ENCODE measurements at regions not wholly inside any gene's neighbourhood (a gene's known extent, or its start where the extent isn't known, plus 50 kb on each side); places are given as distances from the start of the nearest gene placed in this dataset.
"Not testable (repeated sequence)": the region's sequence is repeated elsewhere in the genome, so short reads cannot be mapped to it uniquely, and the experiment has no call there.

- WGBS, 2 experiments (ENCODE audit: insufficient coverage in 2 of 2), result 100% methylated on average over 1 to 2 of the region's 5 CpGs
- Histone ChIP-seq H3K9me3 (ENCODE audit: control insufficient read depth, low read length) (no peaks in the 10 kb centered on the region), H3K4me1 (ENCODE audit: control insufficient read depth, insufficient read depth, low read length, poor library complexity, severe bottlenecking) (no peaks in the 10 kb centered on the region)
These were observed 111.6 kb downstream of the SREK1 start for GRCh38 chr5:66255714-66256113.

DNA sequence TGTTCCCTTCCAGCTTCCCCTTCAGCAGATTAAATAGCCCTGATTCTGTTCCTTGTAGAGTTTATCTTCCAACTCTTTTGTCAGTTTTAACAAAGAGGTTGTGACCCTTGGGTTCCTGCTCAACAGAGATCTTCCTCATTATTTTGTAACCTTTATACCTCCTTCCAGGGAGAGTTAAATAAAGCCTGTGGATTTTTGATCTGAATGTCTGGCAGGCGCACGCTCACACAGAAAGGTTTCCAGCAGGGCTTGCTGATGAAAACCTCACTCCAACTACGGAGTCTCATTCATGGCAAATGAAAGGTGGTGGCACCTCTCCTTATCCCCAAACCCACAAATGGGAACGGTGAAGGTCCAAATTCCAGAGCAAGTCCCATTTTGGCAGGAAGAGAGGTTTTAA, 129.0 kb downstream of the SREK1 start:
- no peak overlapping the region for H3K27ac ChIP-seq (ENCODE audit: low read depth, low read length, severe bottlenecking)
- no peaks in the 10 kb centered on the region for H3K4me1 ChIP-seq (ENCODE audit: control insufficient read depth, insufficient read depth, low read length, poor library complexity, severe bottlenecking)
- WGBS, 2 experiments (ENCODE audit: insufficient coverage in 2 of 2), result 75% methylated on average over 1 of the region's 4 CpGs; no CpG with 5 or more reads in 1 of the 2 experiments
- no peaks in the 10 kb centered on the region for H3K9me3 ChIP-seq (ENCODE audit: control insufficient read depth, low read length)
- H3K36me3 ChIP-seq (ENCODE audit: control insufficient read depth, insufficient read depth, low read length), result no peaks in the 10 kb centered on the region
- no peak overlapping the region for H3K4me3 ChIP-seq (ENCODE audit: extremely low read depth, insufficient read depth, low read length, poor library complexity, severe bottlenecking)

More at GRCh38 chr5:66255714-66256113, 111.6 kb downstream of the SREK1 start:
- no peak overlapping the region for H3K4me3 ChIP-seq (ENCODE audit: extremely low read depth, insufficient read depth, low read length, poor library complexity, severe bottlenecking)
- H3K27ac ChIP-seq (ENCODE audit: low read depth, low read length, severe bottlenecking), result no peak overlapping the region
- no peaks in the 10 kb centered on the region for H3K36me3 ChIP-seq (ENCODE audit: control insufficient read depth, insufficient read depth, low read length)

DNA sequence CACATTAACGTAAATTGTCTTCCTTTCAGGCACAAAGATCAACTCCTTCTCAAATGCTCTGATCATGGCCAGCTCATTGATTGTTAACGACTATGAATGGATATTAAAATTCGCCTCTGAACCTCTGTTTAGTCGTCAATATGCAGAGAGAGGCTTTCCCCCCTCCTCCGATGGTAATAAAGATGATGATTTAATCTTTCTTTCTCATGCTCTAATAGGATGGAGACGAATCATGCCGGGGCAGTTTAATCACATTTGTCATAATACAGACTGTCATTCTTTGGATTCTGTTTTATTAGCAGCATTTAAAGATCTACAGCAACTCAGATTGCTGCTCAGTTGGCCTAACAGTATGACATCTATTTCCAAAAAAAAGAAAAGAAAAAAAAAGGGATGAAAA, 132.9 kb downstream of the SREK1 start:
- WGBS, 2 experiments (ENCODE audit: insufficient coverage in 2 of 2), result 73 to 94% methylated on average over 2 of the region's 7 CpGs
- Histone ChIP-seq H3K9me3 (ENCODE audit: control insufficient read depth, low read length) (no peaks in the 10 kb centered on the region), H3K4me3 (ENCODE audit: extremely low read depth, insufficient read depth, low read length, poor library complexity, severe bottlenecking) (no peak overlapping the region), H3K4me1 (ENCODE audit: control insufficient read depth, insufficient read depth, low read length, poor library complexity, severe bottlenecking) (no peaks in the 10 kb centered on the region), H3K36me3 (ENCODE audit: control insufficient read depth, insufficient read depth, low read length) (no peaks in the 10 kb centered on the region), H3K27ac (ENCODE audit: low read depth, low read length, severe bottlenecking) (no peak overlapping the region)

GRCh38 chr5:66277981-66278380, 133.9 kb downstream of the SREK1 start:
- Histone ChIP-seq H3K4me1 (ENCODE audit: control insufficient read depth, insufficient read depth, low read length, poor library complexity, severe bottlenecking) (no peaks in the 10 kb centered on the region), H3K36me3 (ENCODE audit: control insufficient read depth, insufficient read depth, low read length) (no peaks in the 10 kb centered on the region), H3K9me3 (ENCODE audit: control insufficient read depth, low read length) (no peaks in the 10 kb centered on the region), H3K27ac (ENCODE audit: low read depth, low read length, severe bottlenecking) (no peak overlapping the region), H3K4me3 (ENCODE audit: extremely low read depth, insufficient read depth, low read length, poor library complexity, severe bottlenecking) (no peak overlapping the region)
- 86 to 96% methylated on average over 1 to 2 of the region's 2 CpGs for WGBS, 2 experiments (ENCODE audit: insufficient coverage in 2 of 2)

- Histone ChIP-seq H3K27ac (ENCODE audit: low read depth, low read length, severe bottlenecking) (no peak overlapping the region), H3K4me3 (ENCODE audit: extremely low read depth, insufficient read depth, low read length, poor library complexity, severe bottlenecking) (no peak overlapping the region)
- WGBS, 2 experiments (ENCODE audit: insufficient coverage in 2 of 2), result 76 to 87% methylated on average over 3 to 4 of the region's 4 CpGs
These were observed 137.2 kb downstream of the SREK1 start for GRCh38 chr5:66281294-66281693.

GRCh38 chr5:66284588-66285342, 140.7 kb downstream of the SREK1 start:
- no peak overlapping the region for H3K4me3 ChIP-seq (ENCODE audit: extremely low read depth, insufficient read depth, low read length, poor library complexity, severe bottlenecking)
- no peak overlapping the region for H3K27ac ChIP-seq (ENCODE audit: low read depth, low read length, severe bottlenecking)
- no peaks in the 10 kb centered on the region for H3K4me1 ChIP-seq (ENCODE audit: control insufficient read depth, insufficient read depth, low read length, poor library complexity, severe bottlenecking)
- H3K9me3 ChIP-seq (ENCODE audit: control insufficient read depth, low read length), result no peaks in the 10 kb centered on the region
- 71 to 89% methylated on average over 1 to 2 of the region's 2 CpGs for WGBS, 2 experiments (ENCODE audit: insufficient coverage in 2 of 2)
- no peaks in the 10 kb centered on the region for H3K36me3 ChIP-seq (ENCODE audit: control insufficient read depth, insufficient read depth, low read length)

More at GRCh38 chr5:66281294-66281693, 137.2 kb downstream of the SREK1 start:
- H3K9me3 ChIP-seq (ENCODE audit: control insufficient read depth, low read length), result no peaks in the 10 kb centered on the region
- no peaks in the 10 kb centered on the region for H3K36me3 ChIP-seq (ENCODE audit: control insufficient read depth, insufficient read depth, low read length)
- H3K4me1 ChIP-seq (ENCODE audit: control insufficient read depth, insufficient read depth, low read length, poor library complexity, severe bottlenecking), result no peaks in the 10 kb centered on the region

- WGBS, 2 experiments (ENCODE audit: insufficient coverage in 2 of 2), result 89 to 100% methylated on average over 2 of the region's 3 CpGs
- H3K4me3 ChIP-seq (ENCODE audit: extremely low read depth, insufficient read depth, low read length, poor library complexity, severe bottlenecking), result no peak overlapping the region
- no peak overlapping the region for H3K27ac ChIP-seq (ENCODE audit: low read depth, low read length, severe bottlenecking)
- H3K36me3 ChIP-seq (ENCODE audit: control insufficient read depth, insufficient read depth, low read length), result no peaks in the 10 kb centered on the region
- no peaks in the 10 kb centered on the region for H3K4me1 ChIP-seq (ENCODE audit: control insufficient read depth, insufficient read depth, low read length, poor library complexity, severe bottlenecking)
- no peaks in the 10 kb centered on the region for H3K9me3 ChIP-seq (ENCODE audit: control insufficient read depth, low read length)
These were observed 141.3 kb downstream of the SREK1 start for GRCh38 chr5:66285343-66285922.

- Histone ChIP-seq H3K36me3 (ENCODE audit: control insufficient read depth, insufficient read depth, low read length) (no peaks in the 10 kb centered on the region), H3K9me3 (ENCODE audit: control insufficient read depth, low read length) (no peaks in the 10 kb centered on the region), H3K4me1 (ENCODE audit: control insufficient read depth, insufficient read depth, low read length, poor library complexity, severe bottlenecking) (no peaks in the 10 kb centered on the region), H3K4me3 (ENCODE audit: extremely low read depth, insufficient read depth, low read length, poor library complexity, severe bottlenecking) (no peak overlapping the region), H3K27ac (ENCODE audit: low read depth, low read length, severe bottlenecking) (no peak overlapping the region)
- WGBS, 2 experiments (ENCODE audit: insufficient coverage in 2 of 2), result 90 to 100% methylated on average over 1 of the region's 1 CpG
These were observed 147.7 kb downstream of the SREK1 start for GRCh38 chr5:66291771-66292170.

DNA sequence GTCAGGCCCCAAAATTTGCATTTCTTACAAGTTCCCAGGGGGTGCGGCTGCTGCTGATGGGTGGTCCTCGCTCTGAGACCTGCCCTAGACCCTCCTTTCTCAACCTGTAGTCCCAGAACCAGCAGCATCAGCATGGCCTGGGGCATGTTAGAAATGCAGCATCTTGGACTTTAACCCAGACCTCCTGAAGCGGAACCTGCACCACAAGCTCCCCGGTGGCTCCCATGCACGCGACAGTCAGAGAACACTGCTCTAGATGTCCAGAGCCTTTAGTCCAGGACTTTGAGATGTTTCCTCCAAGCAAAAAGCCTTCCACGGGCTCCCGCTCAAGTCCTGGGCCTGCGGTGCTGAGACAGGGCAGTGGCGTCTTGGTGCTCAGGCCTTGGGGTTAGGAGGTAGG, 149.8 kb downstream of the SREK1 start:
- not testable (repeated sequence) for H3K27ac ChIP-seq (ENCODE audit: low read depth, low read length, severe bottlenecking); H3K4me1 ChIP-seq (ENCODE audit: control insufficient read depth, insufficient read depth, low read length, poor library complexity, severe bottlenecking); H3K36me3 ChIP-seq (ENCODE audit: control insufficient read depth, insufficient read depth, low read length); H3K4me3 ChIP-seq (ENCODE audit: extremely low read depth, insufficient read depth, low read length, poor library complexity, severe bottlenecking); H3K9me3 ChIP-seq (ENCODE audit: control insufficient read depth, low read length)
- WGBS, 2 experiments (ENCODE audit: insufficient coverage in 2 of 2), result 88 to 92% methylated on average over 7 to 8 of the region's 10 CpGs

- Histone ChIP-seq H3K9me3 (ENCODE audit: control insufficient read depth, low read length) (no peaks in the 10 kb centered on the region), H3K4me1 (ENCODE audit: control insufficient read depth, insufficient read depth, low read length, poor library complexity, severe bottlenecking) (no peaks in the 10 kb centered on the region), H3K4me3 (ENCODE audit: extremely low read depth, insufficient read depth, low read length, poor library complexity, severe bottlenecking) (no peak overlapping the region), H3K27ac (ENCODE audit: low read depth, low read length, severe bottlenecking) (no peak overlapping the region), H3K36me3 (ENCODE audit: control insufficient read depth, insufficient read depth, low read length) (no peaks in the 10 kb centered on the region)
- WGBS, 2 experiments (ENCODE audit: insufficient coverage in 2 of 2), result no CpG with 5 or more reads among the region's 2 CpGs
These were observed 155.4 kb downstream of the SREK1 start for GRCh38 chr5:66299463-66299862.

DNA sequence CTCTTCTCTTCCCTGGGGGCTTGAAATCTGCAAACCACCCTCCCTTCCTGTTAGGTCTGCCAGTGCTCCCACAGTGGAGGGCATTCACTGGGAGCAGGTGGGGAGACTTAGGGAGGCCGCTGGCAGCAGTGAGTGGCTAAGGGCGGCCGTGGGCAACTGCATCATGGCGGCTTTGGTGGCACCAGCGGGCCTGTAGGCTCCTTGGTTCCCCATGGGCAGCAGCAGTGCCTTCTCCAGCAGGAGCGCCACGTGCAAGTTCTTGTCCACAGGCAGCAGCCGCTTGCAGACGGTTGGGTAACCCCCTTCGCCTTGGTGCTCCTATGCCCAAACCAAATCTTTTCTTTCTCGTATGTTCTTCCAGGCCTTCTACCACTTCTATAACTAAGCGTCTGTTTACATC, 158.2 kb downstream of the SREK1 start:
- H3K36me3 ChIP-seq (ENCODE audit: control insufficient read depth, insufficient read depth, low read length), result no peaks in the 10 kb centered on the region
- H3K4me1 ChIP-seq (ENCODE audit: control insufficient read depth, insufficient read depth, low read length, poor library complexity, severe bottlenecking), result no peaks in the 10 kb centered on the region
- 90 to 93% methylated on average over 11 to 12 of the region's 12 CpGs for WGBS, 2 experiments (ENCODE audit: insufficient coverage in 2 of 2)
- H3K9me3 ChIP-seq (ENCODE audit: control insufficient read depth, low read length), result no peaks in the 10 kb centered on the region
- no peak overlapping the region for H3K27ac ChIP-seq (ENCODE audit: low read depth, low read length, severe bottlenecking)
- no peak overlapping the region for H3K4me3 ChIP-seq (ENCODE audit: extremely low read depth, insufficient read depth, low read length, poor library complexity, severe bottlenecking)
